ENCODE measurements at regions not wholly inside any gene's neighbourhood (a gene's known extent, or its start where the extent isn't known, plus 50 kb on each side); places are given as distances from the start of the nearest gene placed in this dataset.
"Not testable (repeated sequence)": the region's sequence is repeated elsewhere in the genome, so short reads cannot be mapped to it uniquely, and the experiment has no call there.

DNA sequence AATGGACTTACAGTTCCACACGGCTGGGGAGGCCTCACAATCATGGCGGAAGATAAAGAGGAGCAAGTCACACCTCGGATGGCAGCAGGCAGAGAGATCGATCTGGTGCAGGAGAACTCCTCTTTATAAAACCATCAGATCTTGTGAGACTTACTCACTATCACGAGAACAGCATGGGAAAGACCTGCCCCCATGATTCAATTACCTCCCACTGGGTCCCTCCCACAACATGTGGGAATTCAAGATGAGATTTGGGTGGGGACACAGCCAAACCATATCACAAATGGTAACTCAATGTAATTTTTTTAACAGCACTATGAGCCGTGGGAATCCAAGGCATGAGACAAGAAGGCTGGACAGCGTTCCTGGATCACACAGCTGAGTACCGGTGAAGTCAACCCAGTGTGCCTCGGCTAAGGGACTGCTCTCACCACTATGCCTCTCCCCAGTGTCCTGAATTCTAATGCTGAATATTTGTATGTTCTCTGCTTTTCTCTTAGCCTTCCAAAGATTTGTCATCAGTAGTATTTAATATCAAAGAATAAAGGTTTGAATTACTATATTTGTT, 84.3 kb downstream of the IRS2 start:
- not testable (repeated sequence) for DNase-seq (ENCODE audit: low spot score)

DNA sequence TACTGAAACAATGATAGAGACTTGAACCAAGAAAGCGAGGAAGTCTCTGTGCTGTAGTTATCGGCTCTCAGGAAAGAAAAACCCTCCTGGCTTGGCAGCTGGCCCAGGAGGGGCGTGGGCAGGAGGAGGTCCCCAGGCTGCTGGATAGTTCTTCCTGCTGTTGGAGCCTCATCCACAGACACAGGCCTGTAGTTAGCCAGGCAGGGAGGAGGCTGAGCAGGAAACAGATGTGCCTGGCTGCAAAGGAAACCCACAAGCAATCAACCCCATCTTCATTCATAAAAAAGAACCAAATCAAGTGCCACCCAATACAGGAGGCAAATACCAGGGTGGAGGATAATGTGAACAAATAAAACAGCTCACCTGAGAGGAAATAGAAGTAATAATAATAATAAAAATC, 86.2 kb downstream of the IRS2 start:
- peak; percentile 13 for DNase-seq (ENCODE audit: low spot score)

DNA sequence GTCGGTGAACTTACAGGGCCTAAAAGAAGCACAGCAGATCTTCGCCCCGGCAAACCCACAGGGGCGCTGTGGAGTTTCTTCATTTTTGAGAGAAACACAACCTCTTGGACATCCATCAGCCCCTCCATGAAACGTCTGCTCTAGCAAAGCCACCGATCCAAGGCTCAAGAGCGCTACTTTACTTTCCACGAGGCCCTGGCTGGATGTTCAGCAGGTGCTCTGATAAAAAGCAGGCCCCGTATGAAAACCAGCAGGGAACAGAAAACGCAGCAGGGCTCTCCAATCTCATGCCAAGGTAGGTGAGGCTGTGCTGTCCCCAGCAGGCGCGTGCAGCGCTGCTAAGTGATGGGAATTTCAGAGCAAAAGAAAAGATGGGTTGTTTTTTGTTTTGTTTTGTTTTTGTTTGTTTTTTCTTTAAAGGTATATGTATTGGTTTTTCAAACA, 86.7 kb downstream of the IRS2 start:
- no peak for DNase-seq (ENCODE audit: low spot score)

- no peak for DNase-seq (ENCODE audit: low spot score)
These were observed 87.6 kb downstream of the IRS2 start for GRCh38 chr13:109698779-109699178.

DNA sequence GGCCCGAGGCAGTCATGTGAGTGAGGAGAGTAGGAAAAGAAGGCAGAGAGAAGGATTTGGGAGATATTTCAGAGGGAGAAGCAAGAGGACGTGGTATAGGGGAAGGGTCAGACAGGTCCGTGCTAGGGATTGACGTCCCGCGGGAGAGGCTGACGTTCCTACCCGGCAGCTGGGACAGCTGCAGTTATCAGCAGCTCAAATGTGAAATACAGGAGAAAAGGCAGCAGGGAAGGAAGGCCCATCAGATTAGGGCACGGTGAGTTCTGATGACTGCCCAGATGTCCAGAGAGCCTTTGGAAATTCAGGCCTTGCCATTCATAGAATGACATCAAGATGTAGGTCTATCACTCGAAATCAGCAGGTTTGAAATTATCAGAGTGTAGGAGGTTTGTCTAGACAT, 88.4 kb downstream of the IRS2 start:
- no peak for DNase-seq (ENCODE audit: low spot score)

DNA sequence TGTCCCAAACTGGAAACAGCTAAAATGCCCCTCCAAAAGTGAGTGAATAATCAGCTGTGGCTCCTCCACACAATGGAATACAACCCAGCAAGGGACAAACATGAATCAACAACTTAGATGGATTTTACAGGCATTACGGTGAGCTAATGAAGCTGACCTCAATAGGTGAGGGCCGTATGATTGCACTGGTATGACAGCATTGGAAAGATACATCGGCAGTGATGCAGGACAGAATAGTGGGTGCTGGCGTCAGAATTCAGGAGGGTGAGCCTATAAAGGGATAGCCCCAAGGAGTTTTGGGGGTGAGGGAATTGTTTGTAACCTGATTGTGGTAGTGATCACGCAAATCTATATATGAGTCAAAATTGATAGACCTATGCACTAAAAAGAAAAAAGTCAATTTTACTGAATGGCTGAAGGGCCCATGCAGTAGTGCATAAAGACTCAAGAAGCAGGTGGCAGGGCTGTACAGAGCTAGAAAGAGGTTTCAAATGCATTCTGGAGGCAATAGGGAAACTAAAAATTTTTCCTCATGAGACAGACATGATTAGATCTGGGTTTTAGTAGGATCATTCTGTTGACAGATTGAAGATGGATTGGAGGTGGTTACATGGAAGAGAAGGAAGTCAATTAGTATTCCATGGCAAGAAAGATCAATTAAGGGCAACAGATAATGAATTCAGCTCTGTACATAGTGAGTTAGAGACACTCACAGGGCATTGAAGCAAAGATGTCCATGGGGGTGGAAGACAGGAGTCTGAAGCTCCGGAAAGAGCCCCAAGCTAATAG, 90.8 kb downstream of the IRS2 start:
- DNase-seq (ENCODE audit: low spot score) = no peak

GRCh38 chr13:109694972-109695371, 91.4 kb downstream of the IRS2 start:
- DNase-seq (ENCODE audit: low spot score) = no peak

DNA sequence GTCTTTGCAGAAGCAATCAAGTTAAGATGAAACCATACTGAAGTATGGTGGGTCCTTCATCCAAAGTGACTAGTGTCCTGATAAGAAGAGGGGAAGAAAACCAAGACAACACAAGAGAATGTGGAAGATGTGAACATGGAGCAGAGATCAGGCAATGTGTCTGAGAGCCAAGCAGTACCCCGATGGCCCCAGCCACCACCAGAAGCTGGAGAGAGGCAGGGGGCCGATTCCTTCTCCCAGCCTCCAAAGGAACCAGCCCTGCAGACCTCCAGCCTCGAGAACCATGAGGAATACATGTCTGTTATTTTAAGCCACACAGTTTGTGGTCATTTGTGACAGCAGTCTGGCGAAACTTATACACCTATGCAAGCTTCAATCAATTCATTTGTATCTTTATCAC, 93.2 kb downstream of the IRS2 start:
- DNase-seq (ENCODE audit: low spot score) = no peak

- DNase-seq (ENCODE audit: low spot score) = no peak
These were observed 94.7 kb downstream of the IRS2 start for GRCh38 chr13:109691689-109692088.

DNA sequence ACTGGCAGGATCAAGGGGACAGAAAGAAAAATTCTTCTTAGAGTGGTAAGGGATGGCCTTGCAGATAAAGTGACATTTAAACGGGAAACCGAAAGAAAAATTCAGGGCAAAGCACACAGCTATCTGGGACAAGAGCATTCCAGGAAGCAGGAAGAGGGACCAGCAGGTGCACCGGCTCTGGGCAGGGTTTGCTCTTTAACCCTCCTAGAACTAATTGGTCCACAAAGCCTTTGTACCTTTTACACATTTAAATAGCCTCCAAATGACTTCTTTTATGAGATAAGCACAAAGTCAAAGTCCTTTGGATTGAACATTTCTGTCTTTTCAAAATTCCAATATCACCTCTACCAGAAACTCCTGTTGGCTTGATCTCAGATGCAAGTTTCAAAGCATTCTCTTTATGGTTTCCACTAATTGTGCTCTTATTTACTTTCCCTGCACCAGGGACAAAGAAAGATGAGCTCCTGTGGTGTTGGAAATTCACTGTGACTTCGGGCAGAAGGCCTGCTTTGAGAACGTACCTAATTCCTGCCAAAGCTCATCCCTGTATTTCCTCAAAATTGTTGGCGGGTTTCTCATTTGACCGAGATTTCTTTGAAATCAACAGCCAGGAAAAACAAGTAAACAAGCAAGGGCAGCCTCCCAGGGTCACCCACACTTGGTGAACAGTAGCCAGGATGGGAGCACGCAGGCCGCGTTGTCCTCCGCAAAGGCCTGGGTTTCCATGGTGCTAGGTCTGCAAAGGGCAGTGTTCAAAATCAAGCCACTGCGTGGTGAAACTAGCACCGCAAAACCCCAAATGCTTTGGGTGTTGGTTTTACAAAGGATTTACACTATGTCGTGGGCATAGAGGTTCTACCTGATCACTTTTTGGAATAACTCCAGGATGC, 98.6 kb downstream of the IRS2 start:
- no peak for DNase-seq (ENCODE audit: low spot score)

DNA sequence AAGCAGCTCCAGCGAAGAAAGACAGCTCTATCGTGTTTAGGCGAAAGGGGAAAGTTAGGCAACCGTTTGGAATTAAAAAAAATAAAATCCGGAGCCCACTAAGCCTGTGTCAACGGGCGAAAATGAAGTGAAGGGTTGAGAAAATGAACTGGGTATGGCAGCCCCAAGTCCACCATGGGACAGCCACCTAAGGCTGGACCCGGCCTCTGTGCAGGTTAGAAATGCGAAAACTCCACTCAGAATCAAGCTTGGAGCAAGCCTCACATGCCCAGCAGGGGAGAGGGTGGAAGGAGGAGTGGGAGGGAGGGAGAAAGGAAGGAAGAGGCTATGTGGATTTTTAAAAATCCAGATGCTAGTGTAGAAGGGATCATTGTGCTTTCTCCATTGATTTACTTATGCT, 101.2 kb downstream of the IRS2 start:
- DNase-seq (ENCODE audit: low spot score) = no peak

- no peak for DNase-seq (ENCODE audit: low spot score)
These were observed 101.6 kb downstream of the IRS2 start for GRCh38 chr13:109684824-109685202.

- no peak for DNase-seq (ENCODE audit: low spot score)
These were observed 102.1 kb downstream of the IRS2 start for GRCh38 chr13:109684084-109684823.

GRCh38 chr13:109682534-109683244, 103.7 kb downstream of the IRS2 start:
- no peak for DNase-seq (ENCODE audit: low spot score)

DNA sequence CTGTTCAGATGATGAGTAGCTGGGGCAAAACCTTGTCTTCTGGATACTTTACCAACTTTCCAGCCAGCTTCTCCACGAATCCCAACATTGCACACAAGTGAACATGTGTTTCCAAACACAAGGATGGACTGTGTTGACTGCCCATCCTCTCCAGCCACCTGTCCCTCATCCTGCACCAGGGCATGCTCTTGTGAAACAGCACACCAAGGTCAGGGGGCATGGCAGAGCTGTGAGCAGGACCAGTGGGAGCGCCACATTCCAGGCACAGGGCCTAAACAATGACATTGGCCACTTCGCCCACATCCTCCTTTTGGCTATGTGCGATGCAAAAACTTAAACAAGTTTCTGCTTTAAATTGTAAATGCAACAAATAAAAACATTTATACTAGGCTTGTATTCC, 105.5 kb downstream of the IRS2 start:
- no peak for DNase-seq (ENCODE audit: low spot score)

- no peak for DNase-seq (ENCODE audit: low spot score)
These were observed 106.1 kb downstream of the IRS2 start for GRCh38 chr13:109680288-109680687.

- DNase-seq (ENCODE audit: low spot score) = no peak
These were observed 107.9 kb downstream of the IRS2 start for GRCh38 chr13:109678459-109678858.

DNA sequence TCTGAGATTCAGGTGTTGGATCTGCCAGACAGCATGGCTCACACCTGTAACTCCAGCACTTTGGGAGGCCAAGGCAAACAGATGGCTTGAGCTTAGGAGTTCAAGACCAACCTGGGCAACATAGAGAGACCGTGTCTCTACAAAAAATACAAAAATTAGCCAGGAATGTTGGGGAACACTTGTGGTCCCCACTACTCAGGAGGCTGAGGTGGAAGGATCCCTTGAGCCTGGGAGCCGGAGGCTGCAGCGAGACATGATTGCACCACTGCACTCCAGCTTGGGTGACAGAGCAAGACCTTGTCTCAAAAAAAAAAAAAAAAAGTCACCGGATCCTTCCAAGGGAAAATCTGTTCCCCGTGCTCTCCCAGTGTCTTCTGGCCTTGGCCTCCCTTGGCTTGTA, 109.2 kb downstream of the IRS2 start:
- DNase-seq (ENCODE audit: low spot score) = no peak

DNA sequence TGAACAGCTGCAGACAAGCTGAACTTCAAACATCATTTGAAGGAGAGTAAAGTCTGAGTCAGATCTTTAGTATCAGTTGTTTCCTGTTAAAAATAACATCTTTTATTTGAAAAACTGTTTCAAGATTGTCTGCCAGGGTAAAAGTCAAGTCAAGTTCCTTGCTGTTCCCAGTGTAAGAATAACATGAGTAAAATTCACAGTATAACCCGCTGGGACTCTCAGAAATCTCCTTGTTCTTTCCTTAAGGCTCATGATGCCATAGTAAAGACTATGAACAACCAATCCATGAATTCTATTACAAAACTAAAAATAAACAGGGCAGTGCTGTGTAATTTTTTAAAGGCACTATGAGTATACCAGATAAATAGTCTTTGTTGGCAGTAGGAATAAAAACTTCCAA, 112.9 kb downstream of the IRS2 start:
- no peak for DNase-seq (ENCODE audit: low spot score)

- no peak for DNase-seq (ENCODE audit: low spot score)
These were observed 113.8 kb downstream of the IRS2 start for GRCh38 chr13:109672545-109672944.

DNA sequence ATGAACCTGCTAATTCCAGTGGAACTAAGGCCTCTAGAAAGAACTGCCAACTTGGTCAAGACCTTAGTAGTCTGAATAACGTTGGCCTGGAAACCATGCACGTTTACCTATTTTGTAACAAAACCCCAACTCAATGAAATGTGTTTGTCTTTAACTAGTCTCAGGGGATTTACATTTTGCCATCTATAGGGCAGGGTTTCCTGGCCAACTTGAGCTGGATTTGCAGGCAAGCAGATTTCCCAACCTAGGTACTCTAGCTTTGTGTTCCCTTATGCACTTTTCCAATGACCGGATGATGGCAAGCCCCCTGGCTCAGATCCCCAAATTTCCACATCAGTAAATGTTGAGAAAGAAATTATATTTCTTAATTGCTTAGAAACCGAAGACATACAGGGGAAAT, 114.5 kb downstream of the IRS2 start:
- no peak for DNase-seq (ENCODE audit: low spot score)

DNA sequence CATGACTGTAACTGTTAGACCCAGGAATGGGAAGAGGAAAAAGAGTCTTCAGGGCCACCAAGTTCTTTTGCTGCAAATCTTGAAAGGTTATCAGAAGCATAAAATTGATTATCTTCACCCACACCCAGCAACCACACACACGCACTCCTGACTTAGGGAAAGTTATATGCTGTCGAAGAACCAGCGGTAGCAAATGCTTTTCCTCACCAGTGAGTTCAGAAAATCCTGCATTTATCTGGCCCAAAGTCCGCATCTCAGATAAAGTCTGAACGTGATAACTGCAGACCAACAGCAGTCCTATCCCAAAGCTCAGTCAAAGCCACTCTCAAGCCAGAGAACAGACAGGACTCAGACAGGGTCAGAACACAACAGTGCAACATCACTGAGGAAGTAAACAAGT, 115.6 kb downstream of the IRS2 start:
- no peak for DNase-seq (ENCODE audit: low spot score)

Measured in kidney capillary endothelial cell (primary cell).